HCT116 (cell line): ENCODE measurements at regions not wholly inside any gene's neighbourhood (a gene's known extent, or its start where the extent isn't known, plus 50 kb on each side); places are given as distances from the start of the nearest gene placed in this dataset.

Source experiments
- ATAC-seq: fragments of 200-7000 bp; cut with Tn5 transposase; 2 replicates; pipeline ENCODE4 v1.9.1; 2020; ENCODE audit warnings: mild to moderate bottlenecking, moderate library complexity
- BruUV-seq: library from RNA; stranded (reverse); fragments of 400-500 nt; replicated peaks from 2 replicates; lab custom pipeline; 2021; lab: Mats Ljungman, UMichigan
- CTCF ChIA-PET: fragments of 300-600 bp; sonication (Branson Sonifier 250); formaldehyde crosslinking; loops from one replicate; lab custom pipeline; 2021; ENCODE audit warnings: antibody characterized with exemption; lab: Charles Lee
- POLR2A ChIA-PET: fragments of 300-600, 350-600 bp; sonication (Branson Sonifier 250); formaldehyde crosslinking; loops from one replicate; lab custom pipeline; 2021; ENCODE audit warnings: antibody characterized with exemption; lab: Charles Lee
- RAD21 ChIA-PET, 2 experiments: fragments of 300-600 bp; sonication (Branson Sonifier 250); formaldehyde crosslinking; loops; one replicate each; lab custom pipeline; 2023; ENCODE audit warnings: low total read pairs in 2 of 2; ENCODE audit not compliant: uncharacterized antibody in 2 of 2, unreplicated experiment in 2 of 2, low non-redundant PET in 1 of 2; lab: Charles Lee
- DNase-seq: peaks from one replicate; pipeline ENCODE4 v3.0.0-alpha.2; 2010; ENCODE audit warnings: low read depth, low spot score
- H2AFZ ChIP-seq: fragments of 200-600 bp; shearing (Covaris generic), sonication (generic); 2 replicates; pipeline ENCODE4 v1.6.1; 2017; ENCODE audit warnings: low read depth, mixed run types, mixed read lengths, antibody characterized with exemption, low read length; ENCODE audit not compliant: poor library complexity, severe bottlenecking
- H3K27ac ChIP-seq: 2 replicates; pipeline ENCODE4 v1.5.1; 2012; ENCODE audit warnings: low read depth, low read length
- H3K27me3 ChIP-seq: fragments of 200-600 bp; sonication (generic); 2 replicates; pipeline ENCODE4 v1.6.1; 2016; ENCODE audit warnings: mixed run types, low read length, mixed read lengths; ENCODE audit not compliant: insufficient read depth
- H3K36me3 ChIP-seq, 2 experiments: fragments of 200-500 bp in 1 of 2; fragments of 200-600 bp in 1 of 2; sonication (Bioruptor generic) in 1 of 2; sonication (generic) in 1 of 2; 2 replicates each; pipeline versions ENCODE4 v1.5.1 to v1.6.1; 2014 to 2016; ENCODE audit warnings: low read length in 2 of 2, inconsistent platforms in 1 of 2, mixed read lengths in 1 of 2, mixed run types in 1 of 2; ENCODE audit not compliant: insufficient read depth in 2 of 2, control insufficient read depth in 1 of 2
- H3K4me1 ChIP-seq, 2 experiments: fragments of 200-600 bp in 1 of 2; sonication (generic) in 1 of 2; 2 replicates each; pipeline versions ENCODE4 v1.5.1 to v1.6.1; 2012 to 2017; ENCODE audit warnings: low read length in 2 of 2, inconsistent platforms in 1 of 2, mild to moderate bottlenecking in 1 of 2, mixed read lengths in 1 of 2, mixed run types in 1 of 2, moderate library complexity in 1 of 2; ENCODE audit not compliant: insufficient read depth in 2 of 2, control insufficient read depth in 1 of 2
- H3K4me2 ChIP-seq: fragments of 200-600 bp; sonication (generic); 2 replicates; pipeline ENCODE4 v1.6.1; 2017; ENCODE audit warnings: mixed run types, low read length, mixed read lengths
- H3K4me3 ChIP-seq, 2 experiments: fragments of 200-600 bp in 1 of 2; sonication (generic) in 1 of 2; replicated peaks in 1 of 2; 2 replicates each; pipeline ENCODE4 v1.5.1; 2011 to 2016; ENCODE audit warnings: low read length in 2 of 2, control low read depth in 1 of 2, low read depth in 1 of 2, mild to moderate bottlenecking in 1 of 2, mixed read lengths in 1 of 2, mixed run types in 1 of 2
- H3K79me2 ChIP-seq: fragments of 200-600 bp; sonication (generic); 2 replicates; pipeline ENCODE4 v1.6.1; 2017; ENCODE audit warnings: mild to moderate bottlenecking, mixed run types, low read length, moderate library complexity, mixed read lengths; ENCODE audit not compliant: insufficient read depth
- H3K9ac ChIP-seq: fragments of 200-600 bp; sonication (generic); 2 replicates; pipeline ENCODE4 v1.6.1; 2016; ENCODE audit warnings: low read length, mixed read lengths
- H3K9me2 ChIP-seq: fragments of 200-600 bp; sonication (generic), shearing (Covaris generic); 2 replicates; pipeline ENCODE4 v1.6.1; 2017; ENCODE audit warnings: mixed run types, mild to moderate bottlenecking, moderate library complexity; ENCODE audit not compliant: insufficient read depth
- H3K9me3 ChIP-seq, 2 experiments: fragments of 200-500 bp in 1 of 2; fragments of 200-600 bp in 1 of 2; sonication (Bioruptor generic) in 1 of 2; sonication (generic) in 1 of 2; 2 replicates each; pipeline ENCODE4 v1.6.1; 2014 to 2017; ENCODE audit warnings: low read length in 2 of 2, mixed read lengths in 2 of 2, inconsistent platforms in 1 of 2, low read depth in 1 of 2, mild to moderate bottlenecking in 1 of 2, mixed run types in 1 of 2, moderate library complexity in 1 of 2; ENCODE audit not compliant: control insufficient read depth in 1 of 2, insufficient read depth in 1 of 2
- H4K20me1 ChIP-seq: fragments of 200-600 bp; sonication (generic), shearing (Covaris generic); 2 replicates; pipeline ENCODE4 v1.6.1; 2017; ENCODE audit warnings: mixed run types, mild to moderate bottlenecking, moderate library complexity; ENCODE audit not compliant: insufficient read depth
- CBX3 ChIP-seq: IDR thresholded peaks from 2 replicates; pipeline ENCODE4 v1.6.1; 2012; ENCODE audit warnings: low read depth
- EGR1 ChIP-seq: IDR thresholded peaks from 2 replicates; pipeline ENCODE4 v1.6.1; 2012; ENCODE audit warnings: low read depth
- ELF1 ChIP-seq: IDR thresholded peaks from 2 replicates; pipeline ENCODE4 v1.6.1; 2012; ENCODE audit warnings: low read depth, borderline replicate concordance
- EZH2 ChIP-seq: fragments of 200-600 bp; sonication (generic); IDR thresholded peaks from 2 replicates; pipeline ENCODE4 v1.6.1; 2017; ENCODE audit warnings: antibody characterized with exemption, mixed run types
- EZH2phosphoT487 ChIP-seq: fragments of 200-600 bp; IDR thresholded peaks from 2 replicates; pipeline ENCODE4 v1.6.1; 2018; ENCODE audit warnings: antibody characterized with exemption, borderline replicate concordance
- FOSL1 ChIP-seq: IDR thresholded peaks from 2 replicates; pipeline ENCODE4 v1.6.1; 2012; ENCODE audit warnings: low read depth
- POLR2A ChIP-seq: IDR thresholded peaks from 2 replicates; pipeline ENCODE4 v1.7.0; 2011; ENCODE audit warnings: borderline replicate concordance; ENCODE audit not compliant: insufficient read depth, insufficient read length; ENCODE audit errors: extremely low read depth
- POLR2AphosphoS5 ChIP-seq: IDR thresholded peaks from 2 replicates; pipeline ENCODE4 v1.6.1; 2011; ENCODE audit warnings: mild to moderate bottlenecking, low read depth, low read length, moderate library complexity
- RAD21 ChIP-seq: IDR thresholded peaks from 2 replicates; pipeline ENCODE4 v1.6.1; 2012; ENCODE audit warnings: low read depth, mild to moderate bottlenecking
- REST ChIP-seq: IDR thresholded peaks from 2 replicates; pipeline ENCODE4 v1.6.1; 2012; ENCODE audit warnings: low read depth
- SIN3A ChIP-seq: IDR thresholded peaks from 2 replicates; pipeline ENCODE4 v1.6.1; 2012; ENCODE audit warnings: low read depth
- SP1 ChIP-seq: IDR thresholded peaks from 2 replicates; pipeline ENCODE4 v1.6.1; 2012; ENCODE audit warnings: low read depth
- SRF ChIP-seq: IDR thresholded peaks from 2 replicates; pipeline ENCODE4 v1.6.1; 2012; ENCODE audit warnings: low read depth
- intact Hi-C: fragments of 100-400 bp; cut with micrococcal nuclease; formaldehyde crosslinking; loops from 2 replicates; pipeline ENCODE4 v1.10.0; 2022
- TF ChIP-seq, protein P1 (sequence below): IDR thresholded peaks from 2 replicates; pipeline ENCODE4 v1.6.1; 2012
- TF ChIP-seq, protein P2 (sequence below): IDR thresholded peaks from 2 replicates; pipeline ENCODE4 v1.6.1; 2011; ENCODE audit warnings: mild to moderate bottlenecking, low read length, moderate library complexity; ENCODE audit not compliant: insufficient replicate concordance; ENCODE audit errors: extremely low read depth
- TF ChIP-seq, protein P3 (sequence below): IDR thresholded peaks from 2 replicates; pipeline ENCODE4 v1.6.1; 2012

DNA sequence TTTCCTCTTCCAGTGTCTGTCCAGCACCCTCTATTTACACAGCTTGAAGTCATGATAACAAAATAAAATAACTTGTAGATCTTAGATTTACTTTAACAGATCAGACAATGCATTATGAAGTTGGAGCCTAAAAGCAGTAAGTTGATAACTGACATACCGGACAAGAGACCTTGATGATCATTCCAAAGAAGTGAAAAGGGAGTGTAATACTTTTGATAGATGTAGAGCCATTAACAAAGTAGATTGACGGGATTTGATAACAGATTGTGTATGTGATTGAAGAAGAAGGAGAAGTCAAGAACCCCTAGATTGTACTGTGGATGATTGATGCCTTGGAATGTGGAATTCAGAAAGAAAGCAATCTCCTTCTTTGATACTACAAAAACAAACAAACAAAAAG, 403.8 kb upstream of the MGAT4C start:
- intact Hi-C loops: no loop called here
- H3K9ac ChIP-seq: no peak overlapping the region
- ChIA-PET POLR2A (no interaction called here), CTCF (no interaction called here), RAD21 (no interaction called here)
- H3K4me2 ChIP-seq: no peak overlapping the region
- TF ChIP-seq POLR2A (no peak), POLR2AphosphoS5 (no peak), CBX3 (no peak), RAD21 (no peak), REST (no peak), SIN3A (no peak), FOSL1 (no peak), SRF (no peak), ELF1 (no peak), SP1 (no peak), EGR1 (no peak), EZH2 (no peak), EZH2phosphoT487 (no peak)
- TF ChIP-seq, protein P1, sequence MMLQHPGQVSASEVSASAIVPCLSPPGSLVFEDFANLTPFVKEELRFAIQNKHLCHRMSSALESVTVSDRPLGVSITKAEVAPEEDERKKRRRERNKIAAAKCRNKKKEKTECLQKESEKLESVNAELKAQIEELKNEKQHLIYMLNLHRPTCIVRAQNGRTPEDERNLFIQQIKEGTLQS: no peak
- TF ChIP-seq, protein P2, sequence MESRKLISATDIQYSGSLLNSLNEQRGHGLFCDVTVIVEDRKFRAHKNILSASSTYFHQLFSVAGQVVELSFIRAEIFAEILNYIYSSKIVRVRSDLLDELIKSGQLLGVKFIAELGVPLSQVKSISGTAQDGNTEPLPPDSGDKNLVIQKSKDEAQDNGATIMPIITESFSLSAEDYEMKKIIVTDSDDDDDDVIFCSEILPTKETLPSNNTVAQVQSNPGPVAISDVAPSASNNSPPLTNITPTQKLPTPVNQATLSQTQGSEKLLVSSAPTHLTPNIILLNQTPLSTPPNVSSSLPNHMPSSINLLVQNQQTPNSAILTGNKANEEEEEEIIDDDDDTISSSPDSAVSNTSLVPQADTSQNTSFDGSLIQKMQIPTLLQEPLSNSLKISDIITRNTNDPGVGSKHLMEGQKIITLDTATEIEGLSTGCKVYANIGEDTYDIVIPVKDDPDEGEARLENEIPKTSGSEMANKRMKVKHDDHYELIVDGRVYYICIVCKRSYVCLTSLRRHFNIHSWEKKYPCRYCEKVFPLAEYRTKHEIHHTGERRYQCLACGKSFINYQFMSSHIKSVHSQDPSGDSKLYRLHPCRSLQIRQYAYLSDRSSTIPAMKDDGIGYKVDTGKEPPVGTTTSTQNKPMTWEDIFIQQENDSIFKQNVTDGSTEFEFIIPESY: no peak
- TF ChIP-seq, protein P3, sequence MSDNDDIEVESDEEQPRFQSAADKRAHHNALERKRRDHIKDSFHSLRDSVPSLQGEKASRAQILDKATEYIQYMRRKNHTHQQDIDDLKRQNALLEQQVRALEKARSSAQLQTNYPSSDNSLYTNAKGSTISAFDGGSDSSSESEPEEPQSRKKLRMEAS: no peak
- no peak overlapping the region for H3K4me3 ChIP-seq
- no peaks in the 10 kb centered on the region for H3K36me3 ChIP-seq
- no peak overlapping the region for H2AFZ ChIP-seq
- ATAC-seq (no peak), DNase-seq (no peak)
- H3K4me1 ChIP-seq: peaks cover 4 to 6% of the 10 kb centered on the region in 2 experiments; a peak in 3 of 4 replicates
- no peak overlapping the region for H3K27ac ChIP-seq
- H3K9me3 ChIP-seq: no peaks in the 10 kb centered on the region
- H4K20me1 ChIP-seq: no peaks in the 10 kb centered on the region
- H3K79me2 ChIP-seq: no peaks in the 10 kb centered on the region
- no peaks in the 10 kb centered on the region for H3K9me2 ChIP-seq
- BruUV-seq: no TSS peak
- H3K27me3 ChIP-seq: no peaks in the 10 kb centered on the region
